ENCODE measurements at regions not wholly inside any gene's neighbourhood (a gene's known extent, or its start where the extent isn't known, plus 50 kb on each side); places are given as distances from the start of the nearest gene placed in this dataset.

DNA sequence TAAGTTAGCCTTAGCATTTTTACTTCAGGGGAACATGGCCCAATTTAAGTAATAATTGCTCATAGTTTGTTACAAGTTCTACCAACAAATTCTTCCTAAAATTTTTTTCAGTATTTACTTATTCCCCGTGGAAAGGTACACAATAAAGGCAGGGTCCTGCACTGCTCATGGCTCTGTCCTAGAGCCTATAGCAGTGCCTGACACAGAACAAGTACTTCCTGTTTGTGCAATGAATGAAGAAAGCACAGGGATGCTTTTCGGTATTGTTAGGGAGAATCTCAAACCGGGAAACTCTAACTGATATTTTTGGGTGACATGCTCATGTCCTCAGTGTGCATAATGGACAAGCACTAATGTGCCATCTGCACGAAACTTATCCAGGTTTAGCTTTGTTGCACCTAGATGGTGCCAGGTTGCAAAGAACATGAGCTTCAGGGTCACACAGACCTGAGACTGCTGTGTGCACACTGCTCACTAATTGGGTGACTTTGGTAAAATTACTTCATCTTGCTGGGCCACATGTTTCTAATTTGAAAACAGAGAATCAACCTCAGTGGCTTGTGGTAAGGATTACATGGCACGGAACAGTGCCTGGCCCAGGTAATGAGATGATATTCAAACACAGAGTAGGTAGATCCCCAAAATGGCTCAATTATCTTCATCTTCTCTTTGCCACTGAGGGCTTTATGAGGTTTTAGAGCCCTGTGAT, 175.8 kb upstream of the NPY2R start:
- H3K36me3 ChIP-seq (replicated peaks in 1 of 2; ENCODE audit: insufficient read depth in 1 of 2, low read depth in 2 of 2), result no peaks in the 10 kb centered on the region
- no peaks in the 10 kb centered on the region for H3K27me3 ChIP-seq
- no peak for ATAC-seq
- no peaks in the 10 kb centered on the region for H3K9me3 ChIP-seq
- H3K27ac ChIP-seq, result no peak overlapping the region
- no peak for TF ChIP-seq POLR2A (IDR thresholded peaks at IDR 0.05)
- TF ChIP-seq, protein P1, sequence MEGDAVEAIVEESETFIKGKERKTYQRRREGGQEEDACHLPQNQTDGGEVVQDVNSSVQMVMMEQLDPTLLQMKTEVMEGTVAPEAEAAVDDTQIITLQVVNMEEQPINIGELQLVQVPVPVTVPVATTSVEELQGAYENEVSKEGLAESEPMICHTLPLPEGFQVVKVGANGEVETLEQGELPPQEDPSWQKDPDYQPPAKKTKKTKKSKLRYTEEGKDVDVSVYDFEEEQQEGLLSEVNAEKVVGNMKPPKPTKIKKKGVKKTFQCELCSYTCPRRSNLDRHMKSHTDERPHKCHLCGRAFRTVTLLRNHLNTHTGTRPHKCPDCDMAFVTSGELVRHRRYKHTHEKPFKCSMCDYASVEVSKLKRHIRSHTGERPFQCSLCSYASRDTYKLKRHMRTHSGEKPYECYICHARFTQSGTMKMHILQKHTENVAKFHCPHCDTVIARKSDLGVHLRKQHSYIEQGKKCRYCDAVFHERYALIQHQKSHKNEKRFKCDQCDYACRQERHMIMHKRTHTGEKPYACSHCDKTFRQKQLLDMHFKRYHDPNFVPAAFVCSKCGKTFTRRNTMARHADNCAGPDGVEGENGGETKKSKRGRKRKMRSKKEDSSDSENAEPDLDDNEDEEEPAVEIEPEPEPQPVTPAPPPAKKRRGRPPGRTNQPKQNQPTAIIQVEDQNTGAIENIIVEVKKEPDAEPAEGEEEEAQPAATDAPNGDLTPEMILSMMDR (IDR thresholded peaks at IDR 0.05), result no peak
- no peak overlapping the region for H3K4me3 ChIP-seq
- intact Hi-C loops (cut with DNase I), result no loop called here
- WGBS, 2 donors, result 70 to 73% methylated on average over 5 of the region's 5 CpGs
- H3K4me1 ChIP-seq, result no peaks in the 10 kb centered on the region
- no peak for DNase-seq

DNA sequence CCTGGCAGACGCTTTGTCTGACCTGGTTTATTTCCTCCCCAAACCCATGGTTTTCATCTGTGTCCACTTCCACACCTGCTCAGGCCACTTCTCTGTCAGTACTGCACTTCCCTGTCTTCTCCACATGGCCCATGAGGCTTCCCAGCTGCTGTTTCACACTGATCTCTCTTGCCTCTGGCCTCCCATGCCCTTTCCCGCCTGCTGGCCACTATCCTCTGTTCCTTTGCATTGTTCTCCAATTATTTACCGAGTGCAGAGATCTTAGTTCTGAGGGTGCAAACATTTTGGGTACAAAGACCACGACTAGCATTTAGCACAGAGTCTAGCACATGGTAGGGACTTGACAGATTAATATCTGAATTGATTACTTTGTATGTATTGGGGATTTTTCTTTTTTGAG, 174.8 kb upstream of the NPY2R start:
- no peaks in the 10 kb centered on the region for H3K36me3 ChIP-seq (replicated peaks in 1 of 2; ENCODE audit: insufficient read depth in 1 of 2, low read depth in 2 of 2)
- ATAC-seq (no peak), DNase-seq (no peak)
- no peak overlapping the region for H3K4me3 ChIP-seq
- 60 to 70% methylated on average over 4 of the region's 4 CpGs for WGBS, 2 donors
- TF ChIP-seq, protein P1 (IDR thresholded peaks at IDR 0.05), result no peak
- no peak for TF ChIP-seq POLR2A (IDR thresholded peaks at IDR 0.05)
- H3K4me1 ChIP-seq, result no peaks in the 10 kb centered on the region
- H3K27ac ChIP-seq, result no peak overlapping the region
- intact Hi-C loops (cut with DNase I), result no loop called here
- H3K27me3 ChIP-seq, result no peaks in the 10 kb centered on the region
- no peaks in the 10 kb centered on the region for H3K9me3 ChIP-seq

DNA sequence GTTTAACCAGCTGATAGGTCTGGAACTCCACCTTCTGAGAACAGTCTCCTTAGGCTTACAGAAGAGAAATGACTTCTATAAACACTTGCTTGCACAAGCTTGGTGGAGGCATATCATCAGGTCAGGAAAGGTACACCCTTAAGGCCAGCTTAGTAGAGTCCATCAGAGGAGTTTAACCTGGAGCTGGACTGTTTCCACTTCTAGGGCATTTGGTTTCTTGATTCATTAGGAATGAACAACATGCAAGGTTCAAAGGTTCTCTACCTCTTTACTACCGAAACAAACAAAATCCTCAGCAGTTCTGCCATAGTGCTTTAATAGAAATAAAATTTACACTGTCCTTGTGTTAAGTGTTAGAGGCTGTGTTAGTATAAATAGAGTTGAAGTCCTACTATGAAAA, 171.4 kb upstream of the NPY2R start:
- DNase-seq (no peak), ATAC-seq (no peak)
- TF ChIP-seq, protein P1 (IDR thresholded peaks at IDR 0.05), result no peak
- TF ChIP-seq POLR2A (IDR thresholded peaks at IDR 0.05), result no peak
- Histone ChIP-seq H3K27ac (no peak overlapping the region), H3K4me3 (no peak overlapping the region), H3K27me3 (no peaks in the 10 kb centered on the region), H3K9me3 (no peaks in the 10 kb centered on the region), H3K4me1 (peaks cover 7% of the 10 kb centered on the region), H3K36me3 (replicated peaks in 1 of 2; ENCODE audit: insufficient read depth in 1 of 2, low read depth in 2 of 2) (no peaks in the 10 kb centered on the region)
- 87 to 91% methylated on average over 1 of the region's 1 CpG for WGBS, 2 donors
- intact Hi-C loops (cut with DNase I), result no loop called here

DNA sequence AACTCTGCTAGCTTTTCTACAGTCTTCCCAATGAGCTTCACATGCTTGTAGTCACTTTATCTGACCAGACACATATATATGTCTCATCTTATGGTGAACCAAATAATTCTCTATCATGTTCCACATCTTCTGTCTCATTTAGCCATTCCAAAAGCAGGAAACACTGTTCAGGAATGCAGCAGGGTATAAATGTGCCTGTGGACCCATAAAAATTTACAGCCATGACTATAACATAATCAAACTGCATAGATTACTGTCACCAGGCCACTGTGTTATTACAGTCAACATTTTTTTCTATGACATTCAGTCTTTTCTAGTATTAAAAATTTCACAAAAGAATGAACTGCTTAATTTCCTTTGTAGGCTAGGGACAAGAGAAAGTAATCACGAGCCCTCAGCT, 170.0 kb upstream of the NPY2R start:
- no peaks in the 10 kb centered on the region for H3K9me3 ChIP-seq
- no peaks in the 10 kb centered on the region for H3K36me3 ChIP-seq (replicated peaks in 1 of 2; ENCODE audit: insufficient read depth in 1 of 2, low read depth in 2 of 2)
- intact Hi-C loops (cut with DNase I), result no loop called here
- ATAC-seq (no peak), DNase-seq (no peak)
- 81 to 91% methylated on average over 1 of the region's 1 CpG for WGBS, 2 donors
- H3K4me3 ChIP-seq, result no peak overlapping the region
- H3K4me1 ChIP-seq, result peaks cover 20% of the 10 kb centered on the region
- H3K27ac ChIP-seq, result no peak overlapping the region
- no peaks in the 10 kb centered on the region for H3K27me3 ChIP-seq
- TF ChIP-seq, protein P1 (IDR thresholded peaks at IDR 0.05), result no peak
- no peak for TF ChIP-seq POLR2A (IDR thresholded peaks at IDR 0.05)

DNA sequence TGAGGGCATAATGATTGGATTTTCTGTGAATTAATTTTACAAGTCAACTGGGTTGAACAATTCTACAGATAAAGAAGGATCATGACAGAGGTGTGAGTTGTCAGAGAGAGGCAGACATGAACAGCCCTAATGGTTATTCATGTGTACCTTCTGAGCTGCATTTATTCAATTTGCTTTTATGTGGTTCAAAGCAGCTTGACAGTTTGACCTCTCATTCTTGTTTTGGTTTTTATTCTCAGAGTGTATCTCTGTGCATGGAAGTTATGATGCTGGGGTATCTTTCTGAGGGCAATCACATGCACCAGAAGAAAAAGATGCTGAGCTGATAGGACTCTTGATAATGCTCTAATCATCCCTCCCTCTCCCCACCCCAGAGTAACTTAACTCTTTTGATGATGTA, 169.3 kb upstream of the NPY2R start:
- H3K27ac ChIP-seq, result no peak overlapping the region
- H3K36me3 ChIP-seq (replicated peaks in 1 of 2; ENCODE audit: insufficient read depth in 1 of 2, low read depth in 2 of 2), result no peaks in the 10 kb centered on the region
- no peak for ATAC-seq
- H3K9me3 ChIP-seq, result no peaks in the 10 kb centered on the region
- H3K4me3 ChIP-seq, result no peak overlapping the region
- intact Hi-C loops (cut with DNase I), result no loop called here
- DNase-seq, result no peak
- H3K27me3 ChIP-seq, result no peaks in the 10 kb centered on the region
- TF ChIP-seq, protein P1 (IDR thresholded peaks at IDR 0.05), result no peak
- TF ChIP-seq POLR2A (IDR thresholded peaks at IDR 0.05), result no peak
- H3K4me1 ChIP-seq, result peaks cover 20% of the 10 kb centered on the region
